Choroid plexus epithelial cell (primary cell): ENCODE measurements at regions not wholly inside any gene's neighbourhood (a gene's known extent, or its start where the extent isn't known, plus 50 kb on each side); places are given as distances from the start of the nearest gene placed in this dataset.

Experiments
- DNase-seq: peaks from one replicate; pipeline ENCODE4 v3.0.0-alpha.2; 2010; ENCODE audit warnings: low read depth
- H3K4me3 ChIP-seq: 2 replicates; pipeline ENCODE4 v1.5.1; 2011; ENCODE audit warnings: low read depth, mild to moderate bottlenecking, control low read depth, low read length, moderate library complexity
- CTCF ChIP-seq: conservative IDR thresholded peaks from 2 replicates; pipeline ENCODE4 v1.5.1; 2011; ENCODE audit warnings: low read depth, mild to moderate bottlenecking, control low read depth, inconsistent platforms, low read length, moderate library complexity

DNA sequence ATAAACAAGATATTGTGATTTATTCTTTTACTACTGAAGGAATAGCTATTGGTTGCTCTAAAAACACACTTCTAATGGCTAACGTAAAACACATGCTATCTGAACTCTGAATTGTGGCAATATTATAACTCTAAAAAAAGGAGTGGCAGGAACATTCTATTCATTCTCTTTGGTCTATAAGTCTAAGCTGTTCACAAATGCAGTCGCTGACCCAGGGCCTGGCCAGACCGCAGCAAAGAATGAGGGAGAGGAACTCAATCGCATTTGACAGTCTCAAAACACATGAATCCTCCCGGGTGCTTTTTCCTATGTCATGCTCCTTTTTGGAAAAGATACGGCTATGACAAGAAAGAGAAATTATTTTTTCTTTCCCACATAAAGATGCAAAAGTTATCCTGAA lies 651.6 kb upstream of the PITX2 start:
- H3K4me3 ChIP-seq = no peak overlapping the region
- TF ChIP-seq CTCF = no peak
- no peak for DNase-seq

DNA sequence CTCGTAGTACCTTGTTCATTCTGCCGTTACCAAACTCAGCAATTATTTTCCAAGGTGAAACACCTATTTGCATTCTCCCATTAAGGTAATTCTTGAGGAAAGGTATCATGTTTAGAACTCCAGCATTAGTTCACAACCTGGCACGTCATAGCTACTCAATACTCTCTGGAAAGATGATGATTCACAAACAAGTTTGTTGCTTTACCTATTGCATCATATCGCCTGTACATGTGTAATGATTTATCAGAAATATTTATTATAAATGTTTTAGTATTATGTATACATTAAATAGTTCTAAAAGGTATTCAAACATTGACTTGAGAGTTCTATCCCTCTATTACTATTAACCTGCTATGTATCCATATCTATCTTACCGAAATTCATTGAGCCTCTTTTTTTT lies 658.3 kb upstream of the PITX2 start:
- H3K4me3 ChIP-seq = no peak overlapping the region
- TF ChIP-seq CTCF = no peak
- DNase-seq = no peak

DNA sequence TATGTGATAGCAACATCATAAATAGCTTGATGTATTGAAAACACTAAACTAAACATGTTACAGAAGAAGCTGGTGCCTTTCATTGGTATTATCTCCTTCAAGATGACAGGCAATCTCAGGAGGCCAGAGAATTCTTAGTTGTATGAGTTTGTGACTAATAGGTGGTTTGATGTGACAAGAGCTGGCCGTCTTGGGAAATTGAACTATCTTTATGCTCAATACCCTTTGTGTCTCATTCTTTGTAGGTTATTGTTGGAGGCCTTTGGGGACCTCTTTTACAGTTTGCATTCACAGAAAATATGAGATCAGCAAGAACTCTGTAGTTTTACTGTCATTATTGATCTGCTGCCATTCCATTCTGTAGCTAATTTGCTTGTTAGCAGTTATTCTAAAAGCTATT lies 659.2 kb upstream of the PITX2 start:
- no peak for DNase-seq
- no peak for TF ChIP-seq CTCF
- H3K4me3 ChIP-seq = no peak overlapping the region

DNA sequence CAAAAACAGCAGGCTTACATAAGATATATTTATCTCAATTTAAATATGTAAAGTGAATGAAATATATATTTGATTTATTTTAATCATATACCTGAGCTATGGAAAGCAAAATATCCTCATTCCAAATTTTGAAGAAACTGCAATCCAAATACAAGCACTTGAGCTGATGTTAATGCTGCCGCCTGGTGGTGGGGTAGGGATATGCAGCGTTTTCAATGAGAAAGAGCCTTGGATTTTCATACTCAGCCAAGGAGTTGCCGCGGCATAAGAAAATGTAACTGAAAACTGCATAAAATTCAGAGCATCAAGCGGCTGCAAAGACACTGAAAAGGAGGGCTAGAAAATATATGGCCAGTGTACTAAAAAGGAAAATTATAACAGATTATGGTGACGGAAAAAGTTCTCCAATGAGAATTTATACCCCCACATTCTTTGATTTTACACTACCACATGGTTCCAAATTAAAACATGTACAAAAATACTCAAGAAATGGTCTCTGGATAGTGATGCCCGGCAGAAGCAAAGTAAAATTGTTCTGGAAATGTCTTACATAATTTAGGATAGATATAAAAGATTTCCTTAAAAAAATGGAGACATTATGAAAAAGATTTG lies 660.3 kb upstream of the PITX2 start:
- H3K4me3 ChIP-seq = no peak overlapping the region
- peak; percentile 62 for DNase-seq
- TF ChIP-seq CTCF = peak; percentile 86

DNA sequence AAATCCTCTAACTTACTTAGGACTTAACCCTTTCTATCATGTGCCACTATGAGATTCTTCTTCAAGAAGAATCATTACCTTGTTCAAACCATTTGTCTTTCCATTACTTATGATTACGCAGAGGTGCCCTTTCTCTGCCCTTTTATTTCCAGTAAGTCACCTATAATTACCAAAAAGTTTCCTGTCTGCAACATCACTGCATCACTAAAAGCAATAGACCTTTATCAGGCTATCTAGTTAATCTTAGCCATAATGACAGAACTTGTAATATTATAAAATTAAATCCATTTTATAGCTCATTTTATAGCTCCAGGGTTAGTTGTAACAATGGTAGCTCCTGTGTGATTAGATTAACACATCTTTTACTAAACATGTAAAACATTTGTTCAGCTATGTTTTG lies 673.6 kb upstream of the PITX2 start:
- no peak overlapping the region for H3K4me3 ChIP-seq
- no peak for TF ChIP-seq CTCF
- DNase-seq = no peak

DNA sequence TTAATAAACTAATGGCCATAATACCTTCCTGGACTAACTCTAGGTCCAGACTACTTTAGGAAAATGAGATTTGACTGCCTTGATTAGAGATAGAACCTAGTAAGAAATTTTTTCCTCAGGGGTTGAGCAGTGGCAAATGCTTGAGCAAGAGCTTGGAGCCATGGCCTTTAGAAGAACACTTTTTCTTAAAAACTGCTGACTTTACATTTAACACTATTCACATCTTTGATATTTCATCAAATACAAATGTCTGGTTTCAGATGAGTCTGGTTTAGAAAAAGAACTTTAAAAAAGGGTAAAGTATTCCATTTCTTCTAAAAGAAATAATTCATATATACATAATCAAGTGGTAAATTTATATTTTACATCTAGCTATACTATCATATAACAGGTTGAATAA lies 680.9 kb upstream of the PITX2 start:
- no peak for DNase-seq
- no peak for TF ChIP-seq CTCF
- H3K4me3 ChIP-seq = no peak overlapping the region

DNA sequence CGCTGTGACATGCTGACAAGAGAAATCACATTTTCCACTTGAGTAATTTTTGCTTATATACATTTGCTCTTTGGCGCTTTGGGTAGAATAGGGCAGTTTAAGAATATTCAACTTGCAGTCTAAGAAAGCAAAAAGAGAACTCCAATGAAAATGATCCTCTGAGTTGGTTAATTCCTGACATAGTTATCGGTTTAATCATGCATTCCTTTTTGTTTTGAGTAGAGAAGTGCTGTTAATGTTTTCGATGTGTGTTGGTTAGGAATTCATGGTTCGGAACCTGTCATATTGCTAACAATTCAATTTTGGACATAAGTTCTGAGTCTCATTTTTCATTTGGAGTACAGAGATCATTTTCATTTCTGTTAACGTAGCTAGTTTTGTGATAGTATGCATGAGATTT lies 700.6 kb upstream of the PITX2 start:
- no peak for TF ChIP-seq CTCF
- no peak overlapping the region for H3K4me3 ChIP-seq
- DNase-seq = peak; percentile 67
